Calu3 (cell line): ENCODE measurements at regions not wholly inside any gene's neighbourhood (a gene's known extent, or its start where the extent isn't known, plus 50 kb on each side); places are given as distances from the start of the nearest gene placed in this dataset.

Experiments
- BruUV-seq: library from RNA; stranded (reverse); fragments of 400-500 nt; replicated peaks from 2 replicates; lab custom pipeline; 2021; lab: Mats Ljungman, UMichigan
- CTCF ChIA-PET: fragments of 300-600 bp; sonication (Branson Sonifier 250); formaldehyde crosslinking; loops from one replicate; lab custom pipeline; 2022; ENCODE audit warnings: antibody characterized with exemption; lab: Charles Lee
- DNase-seq: peaks from one replicate; pipeline ENCODE4 v3.0.0; 2022
- H3K27ac Mint-ChIP-seq: one replicate; pipeline ENCODE4 v1.8.0; 2022; ENCODE audit warnings: mixed read lengths; ENCODE audit not compliant: unreplicated experiment
- H3K27me3 Mint-ChIP-seq: one replicate; pipeline ENCODE4 v1.8.0; 2022; ENCODE audit warnings: mixed read lengths; ENCODE audit not compliant: unreplicated experiment
- H3K36me3 Mint-ChIP-seq: one replicate; pipeline ENCODE4 v1.8.0; 2022; ENCODE audit warnings: mild to moderate bottlenecking, moderate library complexity, mixed read lengths; ENCODE audit not compliant: insufficient read depth, unreplicated experiment
- H3K4me1 Mint-ChIP-seq: one replicate; pipeline ENCODE4 v1.8.0; 2022; ENCODE audit warnings: mild to moderate bottlenecking, low read depth, mixed read lengths; ENCODE audit not compliant: unreplicated experiment
- H3K4me3 Mint-ChIP-seq: one replicate; pipeline ENCODE4 v1.8.0; 2022; ENCODE audit warnings: mild to moderate bottlenecking, low read depth, moderate library complexity, mixed read lengths; ENCODE audit not compliant: unreplicated experiment
- H3K9me3 Mint-ChIP-seq: one replicate; pipeline ENCODE4 v1.8.0; 2022; ENCODE audit warnings: low read depth, mixed read lengths; ENCODE audit not compliant: unreplicated experiment
- intact Hi-C: fragments of 100-400 bp; cut with micrococcal nuclease; formaldehyde crosslinking; loops from one replicate; pipeline ENCODE4 v1.10.0; 2022; ENCODE audit not compliant: unreplicated experiment
- TF ChIP-seq, protein P1 (sequence below): fragments of 200-600 bp; IDR thresholded peaks from one replicate; pipeline ENCODE4 v1.8.0; 2022; ENCODE audit warnings: antibody characterized with exemption; ENCODE audit not compliant: unreplicated experiment

DNA sequence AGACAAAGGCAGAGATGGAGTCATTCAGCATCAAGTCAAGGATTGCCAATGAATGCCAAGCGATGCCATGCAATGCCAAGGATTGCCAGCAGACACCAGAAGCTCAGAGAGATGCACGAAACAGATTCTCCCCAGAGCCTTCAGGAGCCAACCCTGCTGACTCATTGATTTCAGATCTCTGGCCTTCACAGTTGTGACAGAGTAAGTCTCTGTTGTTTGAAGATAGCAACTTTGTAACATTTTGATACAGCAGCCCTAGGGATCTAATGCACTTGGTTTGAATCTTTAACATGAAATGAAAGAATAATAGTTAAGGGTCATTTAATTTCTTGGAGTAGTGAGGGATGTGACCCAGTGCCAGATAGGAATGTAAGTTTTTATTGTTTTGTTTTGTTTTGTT, 287.4 kb upstream of the RUNX1 start:
- Mint-ChIP-seq H3K36me3 (no peaks in the 10 kb centered on the region), H3K27me3 (no peaks in the 10 kb centered on the region), H3K4me1 (no peaks in the 10 kb centered on the region), H3K27ac (no peak overlapping the region), H3K9me3 (peaks cover 8% of the 10 kb centered on the region), H3K4me3 (no peak overlapping the region)
- no TSS peak for BruUV-seq
- intact Hi-C loops: no loop called here
- TF ChIP-seq, protein P1, sequence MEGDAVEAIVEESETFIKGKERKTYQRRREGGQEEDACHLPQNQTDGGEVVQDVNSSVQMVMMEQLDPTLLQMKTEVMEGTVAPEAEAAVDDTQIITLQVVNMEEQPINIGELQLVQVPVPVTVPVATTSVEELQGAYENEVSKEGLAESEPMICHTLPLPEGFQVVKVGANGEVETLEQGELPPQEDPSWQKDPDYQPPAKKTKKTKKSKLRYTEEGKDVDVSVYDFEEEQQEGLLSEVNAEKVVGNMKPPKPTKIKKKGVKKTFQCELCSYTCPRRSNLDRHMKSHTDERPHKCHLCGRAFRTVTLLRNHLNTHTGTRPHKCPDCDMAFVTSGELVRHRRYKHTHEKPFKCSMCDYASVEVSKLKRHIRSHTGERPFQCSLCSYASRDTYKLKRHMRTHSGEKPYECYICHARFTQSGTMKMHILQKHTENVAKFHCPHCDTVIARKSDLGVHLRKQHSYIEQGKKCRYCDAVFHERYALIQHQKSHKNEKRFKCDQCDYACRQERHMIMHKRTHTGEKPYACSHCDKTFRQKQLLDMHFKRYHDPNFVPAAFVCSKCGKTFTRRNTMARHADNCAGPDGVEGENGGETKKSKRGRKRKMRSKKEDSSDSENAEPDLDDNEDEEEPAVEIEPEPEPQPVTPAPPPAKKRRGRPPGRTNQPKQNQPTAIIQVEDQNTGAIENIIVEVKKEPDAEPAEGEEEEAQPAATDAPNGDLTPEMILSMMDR: no peak
- CTCF ChIA-PET: no interaction called here
- no peak for DNase-seq

DNA sequence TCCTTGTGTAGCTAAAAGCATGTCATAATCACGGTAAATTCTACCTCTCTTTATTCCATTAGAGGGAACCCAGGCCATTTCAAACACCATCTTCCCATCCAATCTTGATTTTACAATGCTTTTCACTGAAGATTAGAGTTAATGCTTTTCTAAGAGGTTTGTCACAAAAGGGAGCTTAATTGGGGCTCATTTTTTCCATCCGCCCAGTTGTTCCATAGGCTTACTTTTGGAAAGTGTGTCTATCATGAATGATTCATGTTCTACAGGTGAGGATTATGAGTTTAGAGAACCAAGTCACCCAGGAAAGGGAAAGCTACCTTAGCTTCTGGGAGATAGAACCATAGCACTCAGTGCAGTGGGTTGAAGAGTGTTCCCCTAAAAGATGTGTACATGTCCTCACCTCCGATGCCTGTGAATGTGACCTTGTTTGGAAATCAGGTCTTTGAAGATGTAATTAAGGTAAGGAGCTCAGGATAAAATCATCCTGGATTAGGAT, 286.9 kb upstream of the RUNX1 start:
- no peaks in the 10 kb centered on the region for H3K27me3 Mint-ChIP-seq
- BruUV-seq: no TSS peak
- no peaks in the 10 kb centered on the region for H3K36me3 Mint-ChIP-seq
- no peak overlapping the region for H3K27ac Mint-ChIP-seq
- no peaks in the 10 kb centered on the region for H3K4me1 Mint-ChIP-seq
- CTCF ChIA-PET: no interaction called here
- H3K4me3 Mint-ChIP-seq: no peak overlapping the region
- peaks cover 8% of the 10 kb centered on the region for H3K9me3 Mint-ChIP-seq
- TF ChIP-seq, protein P1: no peak
- no peak for DNase-seq
- intact Hi-C loops: no loop called here

DNA sequence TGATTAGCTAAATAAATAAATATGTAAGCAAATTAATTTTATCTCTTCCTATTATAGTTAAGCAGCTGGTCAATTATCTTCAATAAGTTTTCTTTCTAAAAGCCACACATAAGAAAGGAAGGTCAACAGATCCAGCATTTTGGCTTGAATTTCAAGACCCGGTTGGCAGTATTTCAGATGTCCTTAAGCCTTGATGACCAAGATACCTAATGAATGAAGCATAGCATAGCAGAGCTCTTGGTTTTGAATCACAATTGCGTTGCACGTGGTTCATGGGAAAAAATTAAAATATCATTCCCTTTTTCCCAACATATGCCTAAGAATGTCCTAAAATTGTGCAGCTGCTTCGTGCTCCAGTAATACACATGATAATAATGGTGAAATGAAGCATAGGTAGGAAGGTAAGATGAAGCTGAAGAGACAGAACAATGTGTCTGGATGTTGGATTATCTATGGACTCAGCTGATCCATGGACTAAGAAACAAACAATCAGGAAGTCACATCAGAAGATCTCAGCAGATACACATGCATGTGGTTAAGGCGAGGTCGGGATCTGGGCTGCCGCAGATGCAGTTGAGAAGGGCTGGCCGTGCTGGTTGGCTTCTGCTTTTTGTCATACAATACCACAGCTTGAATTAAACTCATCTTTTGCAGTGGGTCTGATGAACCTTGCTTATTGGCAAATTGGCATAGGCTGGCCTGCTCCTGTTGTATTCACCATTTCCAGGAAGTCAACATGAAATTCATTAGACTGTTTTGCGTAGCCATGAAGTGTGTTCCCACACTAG, 284.9 kb upstream of the RUNX1 start:
- no peaks in the 10 kb centered on the region for H3K36me3 Mint-ChIP-seq
- DNase-seq: no peak
- H3K4me1 Mint-ChIP-seq: no peaks in the 10 kb centered on the region
- CTCF ChIA-PET: no interaction called here
- no peak overlapping the region for H3K27ac Mint-ChIP-seq
- intact Hi-C loops: no loop called here
- BruUV-seq: no TSS peak
- TF ChIP-seq, protein P1: no peak
- H3K4me3 Mint-ChIP-seq: no peak overlapping the region
- peaks cover 8% of the 10 kb centered on the region for H3K9me3 Mint-ChIP-seq
- H3K27me3 Mint-ChIP-seq: no peaks in the 10 kb centered on the region

DNA sequence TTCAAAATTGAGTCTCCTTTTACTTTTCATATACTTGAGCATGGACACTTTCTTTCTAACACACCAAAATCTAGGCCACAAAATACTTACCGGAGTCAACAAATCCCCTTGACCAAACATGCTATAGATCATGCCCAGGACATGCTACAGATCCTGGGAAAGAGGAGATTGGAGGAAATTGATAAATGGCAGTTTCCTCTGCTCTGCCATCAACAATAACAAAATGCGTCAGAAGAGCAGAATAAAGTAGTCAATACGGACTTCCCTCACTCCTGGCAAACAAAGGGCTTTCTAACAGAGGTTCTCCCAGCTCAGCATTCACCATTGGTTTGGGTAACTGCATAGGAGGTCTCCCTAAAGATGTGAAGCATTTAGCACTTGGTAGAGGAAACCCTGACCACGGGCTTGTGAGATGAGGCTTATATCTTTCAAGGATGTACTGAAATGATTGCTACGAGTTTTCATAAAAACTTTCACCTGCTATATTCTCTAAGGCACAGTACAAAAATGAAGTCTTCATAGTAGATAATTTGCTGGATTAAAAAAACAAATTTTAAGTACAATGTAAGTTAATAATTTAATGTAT, 283.8 kb upstream of the RUNX1 start:
- intact Hi-C loops: no loop called here
- H3K27ac Mint-ChIP-seq: no peak overlapping the region
- TF ChIP-seq, protein P1: no peak
- no peak overlapping the region for H3K4me3 Mint-ChIP-seq
- H3K4me1 Mint-ChIP-seq: no peaks in the 10 kb centered on the region
- no peak for DNase-seq
- CTCF ChIA-PET: no interaction called here
- peaks cover 4% of the 10 kb centered on the region for H3K9me3 Mint-ChIP-seq
- no TSS peak for BruUV-seq
- H3K36me3 Mint-ChIP-seq: no peaks in the 10 kb centered on the region
- H3K27me3 Mint-ChIP-seq: no peaks in the 10 kb centered on the region
